ENCODE measurements at regions not wholly inside any gene's neighbourhood (a gene's known extent, or its start where the extent isn't known, plus 50 kb on each side); places are given as distances from the start of the nearest gene placed in this dataset.

DNA sequence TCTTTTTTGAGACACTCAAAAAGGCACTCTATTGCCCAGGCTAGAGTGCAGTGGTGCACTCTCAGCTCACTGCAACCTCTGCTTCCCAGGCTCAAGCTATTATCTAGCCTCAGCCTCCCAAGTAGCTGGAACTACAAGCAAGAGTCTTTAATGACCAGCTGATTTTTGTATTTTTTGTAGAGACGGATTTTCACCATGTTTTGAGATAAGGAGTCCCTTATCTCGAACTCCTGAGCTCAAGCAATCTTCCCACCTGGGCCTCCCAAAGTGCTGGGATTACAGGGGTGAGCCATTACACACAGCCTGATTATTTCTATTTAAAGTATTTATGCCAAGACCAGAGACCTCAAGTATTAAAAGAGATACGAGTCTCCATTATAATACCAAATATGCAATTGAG, 566.1 kb upstream of the CA10 start:
- Histone ChIP-seq H3K9me3 (ENCODE audit: control insufficient read depth, insufficient read depth, low read depth, low read length) (no peaks in the 10 kb centered on the region), H3K4me1 (ENCODE audit: control insufficient read depth, insufficient read depth, low read length) (peaks cover 3% of the 10 kb centered on the region; the same call in 1 of the 2 replicates), H3K27ac (ENCODE audit: low read depth, low read length) (no peak overlapping the region), H3K27me3 (ENCODE audit: control insufficient read depth, insufficient read depth, low read length) (no peaks in the 10 kb centered on the region), H3K4me3 (ENCODE audit: low read depth, low read length) (no peak overlapping the region), H3K36me3 (ENCODE audit: control insufficient read depth, insufficient read depth, low read length) (no peaks in the 10 kb centered on the region), H3K9ac (ENCODE audit: low read length) (no peak overlapping the region)

DNA sequence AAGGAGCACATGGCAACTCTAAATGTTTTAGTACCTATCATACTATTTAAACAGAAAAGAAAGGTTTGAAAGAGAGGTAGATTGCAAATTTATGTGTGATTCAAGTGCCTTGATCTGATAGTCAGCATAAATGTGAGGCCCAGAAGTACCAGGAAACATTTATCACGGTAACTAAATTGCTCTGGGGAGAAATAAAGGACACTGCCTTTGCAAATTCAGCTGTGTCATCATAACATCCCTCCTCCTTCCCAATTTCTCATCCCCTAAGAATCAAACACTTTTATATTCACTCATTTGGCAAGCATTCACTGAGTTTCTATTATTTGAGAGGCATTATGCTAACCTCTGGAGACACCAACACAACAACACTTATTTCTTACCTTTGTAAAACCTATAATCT, 563.4 kb upstream of the CA10 start:
- H3K9me3 ChIP-seq (ENCODE audit: control insufficient read depth, insufficient read depth, low read depth, low read length), result no peaks in the 10 kb centered on the region
- no peak overlapping the region for H3K27ac ChIP-seq (ENCODE audit: low read depth, low read length)
- no peak overlapping the region for H3K9ac ChIP-seq (ENCODE audit: low read length)
- peaks cover 3% of the 10 kb centered on the region; the same call in 1 of the 2 replicates for H3K4me1 ChIP-seq (ENCODE audit: control insufficient read depth, insufficient read depth, low read length)
- no peaks in the 10 kb centered on the region for H3K27me3 ChIP-seq (ENCODE audit: control insufficient read depth, insufficient read depth, low read length)
- no peaks in the 10 kb centered on the region for H3K36me3 ChIP-seq (ENCODE audit: control insufficient read depth, insufficient read depth, low read length)
- H3K4me3 ChIP-seq (ENCODE audit: low read depth, low read length), result no peak overlapping the region

DNA sequence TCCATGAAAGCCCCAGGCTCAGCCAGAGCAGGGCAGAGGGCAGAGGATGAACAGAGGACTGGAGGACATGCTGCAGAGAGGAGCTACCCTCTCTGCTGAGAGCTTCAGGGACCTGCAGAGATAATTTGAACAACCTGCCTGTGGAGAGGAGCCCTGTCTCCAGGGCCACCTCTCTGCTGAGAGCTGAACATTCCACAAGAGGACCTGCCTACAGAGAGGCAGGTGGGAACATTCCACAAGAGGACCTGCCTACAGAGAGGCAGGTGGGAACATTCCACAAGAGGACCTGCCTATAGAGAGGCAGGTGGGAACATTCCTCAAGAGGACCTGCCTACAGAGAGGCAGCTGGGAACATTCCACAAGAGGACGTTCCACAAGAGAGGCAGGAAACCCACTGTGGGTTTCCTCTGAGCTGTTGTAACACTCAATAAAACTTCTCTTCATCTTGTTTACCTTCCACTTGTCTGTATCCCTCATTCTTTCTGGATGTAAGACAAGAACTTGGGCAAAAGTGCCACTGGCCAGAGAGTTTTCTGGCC, 551.9 kb upstream of the CA10 start:
- Histone ChIP-seq H3K4me1 (ENCODE audit: control insufficient read depth, insufficient read depth, low read length) (no peaks in the 10 kb centered on the region), H3K27me3 (ENCODE audit: control insufficient read depth, insufficient read depth, low read length) (no peaks in the 10 kb centered on the region), H3K9me3 (ENCODE audit: control insufficient read depth, insufficient read depth, low read depth, low read length) (no peaks in the 10 kb centered on the region), H3K36me3 (ENCODE audit: control insufficient read depth, insufficient read depth, low read length) (no peaks in the 10 kb centered on the region), H3K27ac (ENCODE audit: low read depth, low read length) (no peak overlapping the region), H3K9ac (ENCODE audit: low read length) (no peak overlapping the region), H3K4me3 (ENCODE audit: low read depth, low read length) (no peak overlapping the region)

DNA sequence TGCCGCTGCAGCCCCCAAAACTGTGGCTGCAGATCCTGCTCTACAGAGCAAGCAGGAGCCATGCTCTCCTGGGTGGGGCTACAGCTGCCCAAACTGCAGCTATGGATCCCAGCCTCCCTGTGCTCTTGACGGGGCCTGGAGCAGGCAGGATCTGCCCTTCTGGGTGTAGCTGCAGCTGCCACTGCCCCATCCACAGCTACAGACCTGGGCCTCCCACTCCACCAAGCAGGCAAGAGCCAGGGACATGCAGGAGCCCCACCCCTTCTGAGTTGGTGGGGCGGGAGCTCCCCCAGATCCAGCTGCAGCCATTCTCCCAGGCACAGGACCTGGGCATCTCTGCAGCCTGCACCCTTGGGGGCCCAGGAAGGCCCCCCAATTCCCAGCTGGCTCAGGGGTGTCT, 551.2 kb upstream of the CA10 start:
- H3K27me3 ChIP-seq (ENCODE audit: control insufficient read depth, insufficient read depth, low read length), result no peaks in the 10 kb centered on the region
- H3K4me1 ChIP-seq (ENCODE audit: control insufficient read depth, insufficient read depth, low read length), result no peaks in the 10 kb centered on the region
- no peak overlapping the region for H3K9ac ChIP-seq (ENCODE audit: low read length)
- H3K4me3 ChIP-seq (ENCODE audit: low read depth, low read length), result no peak overlapping the region
- no peaks in the 10 kb centered on the region for H3K36me3 ChIP-seq (ENCODE audit: control insufficient read depth, insufficient read depth, low read length)
- no peaks in the 10 kb centered on the region for H3K9me3 ChIP-seq (ENCODE audit: control insufficient read depth, insufficient read depth, low read depth, low read length)
- no peak overlapping the region for H3K27ac ChIP-seq (ENCODE audit: low read depth, low read length)

DNA sequence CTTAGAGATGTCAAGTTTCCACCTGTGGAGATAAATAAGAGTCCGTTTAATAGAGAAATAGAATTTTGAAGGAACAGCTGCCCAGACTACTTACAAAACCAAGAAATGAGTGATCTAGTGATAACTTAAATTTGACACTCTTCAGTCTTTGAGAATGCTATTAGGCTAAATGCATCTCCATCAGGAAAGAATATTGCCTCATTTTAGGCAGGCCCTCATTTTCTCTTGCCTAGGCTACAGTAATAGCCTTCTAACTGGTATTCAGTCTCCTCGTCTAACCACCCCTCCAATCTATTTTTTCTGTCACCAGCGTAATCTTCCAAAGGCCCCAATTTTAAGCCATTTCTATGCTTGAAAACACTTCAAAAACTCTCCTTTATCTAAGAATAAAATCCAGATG, 537.8 kb upstream of the CA10 start:
- H3K27me3 ChIP-seq (ENCODE audit: control insufficient read depth, insufficient read depth, low read length), result no peaks in the 10 kb centered on the region
- H3K9ac ChIP-seq (ENCODE audit: low read length), result no peak overlapping the region
- no peak overlapping the region for H3K4me3 ChIP-seq (ENCODE audit: low read depth, low read length)
- no peaks in the 10 kb centered on the region for H3K36me3 ChIP-seq (ENCODE audit: control insufficient read depth, insufficient read depth, low read length)
- no peak overlapping the region for H3K27ac ChIP-seq (ENCODE audit: low read depth, low read length)
- H3K9me3 ChIP-seq (ENCODE audit: control insufficient read depth, insufficient read depth, low read depth, low read length), result no peaks in the 10 kb centered on the region
- H3K4me1 ChIP-seq (ENCODE audit: control insufficient read depth, insufficient read depth, low read length), result no peaks in the 10 kb centered on the region

DNA sequence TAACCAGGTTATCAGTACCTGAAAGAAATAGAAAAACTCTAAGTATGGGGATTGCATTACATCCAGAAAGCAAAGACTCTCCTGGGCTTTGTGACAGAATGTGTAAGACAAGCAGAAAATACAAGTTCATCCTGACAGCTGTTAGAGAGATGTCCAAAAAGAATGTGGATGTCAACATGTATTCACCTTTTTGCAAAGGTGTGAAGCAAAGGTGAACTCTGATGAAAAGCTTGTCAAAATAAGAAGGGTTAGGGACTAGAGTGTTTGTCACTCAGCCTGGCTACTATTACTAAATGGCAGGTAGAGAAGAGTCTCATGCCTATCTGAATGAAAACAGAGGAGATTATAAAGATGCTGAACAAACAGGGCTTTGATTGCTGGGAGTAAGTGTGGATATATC, 527.6 kb upstream of the CA10 start:
- no peak overlapping the region for H3K9ac ChIP-seq (ENCODE audit: low read length)
- H3K36me3 ChIP-seq (ENCODE audit: control insufficient read depth, insufficient read depth, low read length), result no peaks in the 10 kb centered on the region
- H3K27ac ChIP-seq (ENCODE audit: low read depth, low read length), result no peak overlapping the region

DNA sequence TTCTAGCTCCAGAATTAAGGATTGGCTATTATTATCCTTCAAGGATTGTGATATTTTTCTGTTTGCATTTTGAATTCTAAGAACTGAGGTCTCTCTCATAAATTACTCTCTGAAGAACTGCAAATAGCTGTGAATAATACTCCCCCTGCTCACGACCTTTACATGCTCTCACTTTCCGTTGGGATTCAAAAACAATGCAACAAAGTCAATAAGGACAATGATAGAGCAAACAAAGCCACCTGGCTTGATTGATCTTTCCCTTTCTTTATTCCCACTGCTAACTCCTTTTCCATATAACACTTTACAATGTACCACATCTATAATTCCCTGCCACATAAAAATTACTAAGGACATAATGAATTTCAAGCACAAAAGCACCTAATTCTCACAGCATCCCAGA, 523.0 kb upstream of the CA10 start:
- H3K27me3 ChIP-seq (ENCODE audit: control insufficient read depth, insufficient read depth, low read length), result no peaks in the 10 kb centered on the region
- H3K9me3 ChIP-seq (ENCODE audit: control insufficient read depth, insufficient read depth, low read depth, low read length), result peaks cover 2% of the 10 kb centered on the region; the same call in 1 of the 2 replicates
- no peak overlapping the region for H3K27ac ChIP-seq (ENCODE audit: low read depth, low read length)
- no peaks in the 10 kb centered on the region for H3K36me3 ChIP-seq (ENCODE audit: control insufficient read depth, insufficient read depth, low read length)
- H3K9ac ChIP-seq (ENCODE audit: low read length), result no peak overlapping the region
- H3K4me3 ChIP-seq (ENCODE audit: low read depth, low read length), result no peak overlapping the region
- H3K4me1 ChIP-seq (ENCODE audit: control insufficient read depth, insufficient read depth, low read length), result 0 out of 2 replicates have a peak, but pooled peaks cover 4% of the 10 kb centered on the region

More for the DNA sequence above, 527.6 kb upstream of the CA10 start:
- no peaks in the 10 kb centered on the region for H3K9me3 ChIP-seq (ENCODE audit: control insufficient read depth, insufficient read depth, low read depth, low read length)
- no peaks in the 10 kb centered on the region for H3K27me3 ChIP-seq (ENCODE audit: control insufficient read depth, insufficient read depth, low read length)
- H3K4me3 ChIP-seq (ENCODE audit: low read depth, low read length), result no peak overlapping the region
- 0 out of 2 replicates have a peak, but pooled peaks cover 4% of the 10 kb centered on the region for H3K4me1 ChIP-seq (ENCODE audit: control insufficient read depth, insufficient read depth, low read length)

DNA sequence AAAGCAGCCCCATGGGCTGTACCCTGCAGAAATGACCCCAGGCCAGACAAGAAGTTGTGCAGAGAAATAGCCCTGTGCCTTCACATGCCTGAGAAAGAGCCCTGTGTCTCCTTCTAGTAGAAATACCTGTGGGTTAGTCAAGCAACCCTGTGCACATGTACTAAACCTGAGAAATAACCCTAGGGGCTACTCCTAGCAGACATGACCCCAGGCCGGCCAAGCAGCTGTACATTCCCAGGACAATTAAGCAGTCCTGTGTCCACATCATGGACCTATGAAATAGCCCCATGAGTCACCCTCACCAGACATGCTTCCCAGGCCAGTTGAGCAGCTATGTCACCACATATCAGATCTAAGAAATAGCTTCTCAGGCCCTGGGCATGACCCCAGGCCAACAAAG, 519.7 kb upstream of the CA10 start:
- peaks cover 2% of the 10 kb centered on the region; the same call in 1 of the 2 replicates for H3K9me3 ChIP-seq (ENCODE audit: control insufficient read depth, insufficient read depth, low read depth, low read length)
- H3K4me1 ChIP-seq (ENCODE audit: control insufficient read depth, insufficient read depth, low read length), result 0 out of 2 replicates have a peak, but pooled peaks cover 4% of the 10 kb centered on the region
- H3K36me3 ChIP-seq (ENCODE audit: control insufficient read depth, insufficient read depth, low read length), result no peaks in the 10 kb centered on the region
- H3K27me3 ChIP-seq (ENCODE audit: control insufficient read depth, insufficient read depth, low read length), result no peaks in the 10 kb centered on the region
- H3K9ac ChIP-seq (ENCODE audit: low read length), result no peak overlapping the region
- no peak overlapping the region for H3K27ac ChIP-seq (ENCODE audit: low read depth, low read length)
- H3K4me3 ChIP-seq (ENCODE audit: low read depth, low read length), result no peak overlapping the region

DNA sequence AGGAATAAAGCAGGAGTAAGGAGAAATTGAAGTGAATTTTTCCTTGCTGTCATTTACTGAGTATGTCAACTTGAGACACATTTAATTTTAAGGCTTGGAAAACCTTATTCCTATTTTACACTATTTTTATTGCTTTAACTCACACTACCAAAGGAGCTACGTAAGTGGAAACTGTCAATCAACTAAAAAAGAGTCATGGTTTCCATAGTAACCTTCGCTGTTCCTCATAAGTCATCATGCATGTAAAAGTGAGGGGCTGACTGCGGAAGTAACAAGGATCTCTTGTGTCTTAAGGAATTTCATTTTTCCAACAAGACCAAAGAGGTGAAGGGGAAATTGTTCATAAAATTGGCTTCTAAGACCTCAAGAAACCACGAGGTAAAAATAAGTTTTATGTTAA, 516.2 kb upstream of the CA10 start:
- Histone ChIP-seq H3K9ac (ENCODE audit: low read length) (no peak overlapping the region), H3K36me3 (ENCODE audit: control insufficient read depth, insufficient read depth, low read length) (no peaks in the 10 kb centered on the region), H3K9me3 (ENCODE audit: control insufficient read depth, insufficient read depth, low read depth, low read length) (peaks cover 2% of the 10 kb centered on the region; the same call in 1 of the 2 replicates), H3K27me3 (ENCODE audit: control insufficient read depth, insufficient read depth, low read length) (no peaks in the 10 kb centered on the region), H3K27ac (ENCODE audit: low read depth, low read length) (no peak overlapping the region), H3K4me1 (ENCODE audit: control insufficient read depth, insufficient read depth, low read length) (no peaks in the 10 kb centered on the region), H3K4me3 (ENCODE audit: low read depth, low read length) (no peak overlapping the region)

DNA sequence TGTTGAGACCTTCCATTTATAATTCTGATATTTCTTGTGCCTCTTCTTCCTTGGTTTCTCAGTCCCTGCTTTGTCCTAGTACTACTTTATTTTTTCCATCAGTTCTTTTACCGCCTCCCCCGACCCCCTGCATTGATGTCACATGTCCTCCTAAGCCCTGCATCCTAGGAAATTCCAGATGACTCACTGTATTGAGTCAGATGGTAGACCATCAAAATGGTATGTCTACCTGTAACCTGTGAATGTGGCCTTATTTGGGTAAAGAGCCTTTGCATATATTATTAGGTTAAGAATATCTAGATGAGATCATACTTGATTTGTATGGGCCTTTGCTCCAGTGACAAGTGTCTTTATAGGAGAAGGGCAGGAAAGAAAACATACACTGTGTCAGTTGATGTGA, 515.3 kb upstream of the CA10 start:
- Histone ChIP-seq H3K4me1 (ENCODE audit: control insufficient read depth, insufficient read depth, low read length) (no peaks in the 10 kb centered on the region), H3K27me3 (ENCODE audit: control insufficient read depth, insufficient read depth, low read length) (no peaks in the 10 kb centered on the region), H3K9me3 (ENCODE audit: control insufficient read depth, insufficient read depth, low read depth, low read length) (peaks cover 5% of the 10 kb centered on the region; the same call in 1 of the 2 replicates), H3K4me3 (ENCODE audit: low read depth, low read length) (no peak overlapping the region), H3K27ac (ENCODE audit: low read depth, low read length) (no peak overlapping the region), H3K36me3 (ENCODE audit: control insufficient read depth, insufficient read depth, low read length) (no peaks in the 10 kb centered on the region), H3K9ac (ENCODE audit: low read length) (no peak overlapping the region)

DNA sequence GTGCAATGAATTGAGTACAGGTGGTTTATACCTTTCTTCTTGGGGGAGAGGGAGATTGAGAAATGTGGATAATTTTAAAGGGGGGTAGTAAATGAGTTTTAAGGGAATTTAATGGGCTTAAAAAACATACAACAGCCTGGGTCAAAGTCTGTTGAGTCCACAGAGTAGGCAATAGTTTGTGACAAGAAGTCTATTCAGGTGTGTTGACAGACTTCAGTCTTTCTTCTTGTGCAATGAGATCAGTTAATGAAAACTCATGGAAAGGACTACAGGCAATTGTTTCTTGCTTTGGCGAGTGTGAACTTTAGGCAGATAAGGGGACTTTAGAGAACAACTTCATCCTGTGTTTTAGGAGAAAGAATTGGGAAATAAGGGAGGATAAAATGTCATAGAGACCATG, 507.8 kb upstream of the CA10 start:
- no peaks in the 10 kb centered on the region for H3K27me3 ChIP-seq (ENCODE audit: control insufficient read depth, insufficient read depth, low read length)
- no peaks in the 10 kb centered on the region for H3K36me3 ChIP-seq (ENCODE audit: control insufficient read depth, insufficient read depth, low read length)
- H3K27ac ChIP-seq (ENCODE audit: low read depth, low read length), result no peak overlapping the region
- peaks cover 20% of the 10 kb centered on the region for H3K9me3 ChIP-seq (ENCODE audit: control insufficient read depth, insufficient read depth, low read depth, low read length)
- H3K4me3 ChIP-seq (ENCODE audit: low read depth, low read length), result no peak overlapping the region
- no peaks in the 10 kb centered on the region for H3K4me1 ChIP-seq (ENCODE audit: control insufficient read depth, insufficient read depth, low read length)
- no peak overlapping the region for H3K9ac ChIP-seq (ENCODE audit: low read length)

DNA sequence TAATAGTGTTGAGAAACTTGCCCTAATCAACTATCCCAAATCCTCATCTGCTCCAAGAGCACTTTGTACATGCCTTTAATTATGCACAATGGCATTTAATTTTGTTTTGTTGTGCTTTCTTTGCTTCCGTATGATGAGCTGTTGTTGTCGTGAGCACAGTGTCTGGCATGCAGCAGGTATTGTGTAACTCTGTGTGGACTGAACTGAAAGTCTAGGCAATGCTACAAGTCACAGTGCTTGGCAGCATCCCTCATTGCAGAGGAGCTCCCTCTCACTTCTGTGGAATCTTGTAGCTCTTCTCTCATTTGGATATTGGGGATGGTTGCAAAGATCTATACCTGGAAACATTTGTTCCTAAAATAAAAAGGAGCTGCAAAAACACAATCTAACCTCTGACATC, 502.2 kb upstream of the CA10 start:
- Histone ChIP-seq H3K27me3 (ENCODE audit: control insufficient read depth, insufficient read depth, low read length) (no peaks in the 10 kb centered on the region), H3K4me3 (ENCODE audit: low read depth, low read length) (no peak overlapping the region), H3K9ac (ENCODE audit: low read length) (no peak overlapping the region), H3K4me1 (ENCODE audit: control insufficient read depth, insufficient read depth, low read length) (no peaks in the 10 kb centered on the region), H3K36me3 (ENCODE audit: control insufficient read depth, insufficient read depth, low read length) (no peaks in the 10 kb centered on the region), H3K9me3 (ENCODE audit: control insufficient read depth, insufficient read depth, low read depth, low read length) (no peaks in the 10 kb centered on the region), H3K27ac (ENCODE audit: low read depth, low read length) (no peak overlapping the region)
